ENCODE measurements at regions not wholly inside any gene's neighbourhood (a gene's known extent, or its start where the extent isn't known, plus 50 kb on each side); places are given as distances from the start of the nearest gene placed in this dataset.

- Histone ChIP-seq H3K27me3 (ENCODE audit: insufficient read depth) (no peaks in the 10 kb centered on the region), H3K9ac (no peak overlapping the region), H4K20me1 (ENCODE audit: insufficient read depth) (no peaks in the 10 kb centered on the region), H3K4me3 (ENCODE audit: low read depth in 2 of 2, low read length in 1 of 2) (no peak overlapping the region), H3F3A (replicated peaks; ENCODE audit: insufficient read depth) (no peaks in the 10 kb centered on the region), H3K4me1 (ENCODE audit: control insufficient read depth in 1 of 2, insufficient read depth in 2 of 2, low read depth in 1 of 2, low read length in 1 of 2) (peaks cover 0 to 3% of the 10 kb centered on the region in 2 experiments; a peak in 1 of 4 replicates), H3K79me2 (ENCODE audit: insufficient read depth) (no peaks in the 10 kb centered on the region), H3K9me2 (no peaks in the 10 kb centered on the region), H3K36me3 (replicated peaks in 1 of 2; ENCODE audit: control insufficient read depth in 1 of 2, insufficient read depth in 2 of 2, low read length in 1 of 2) (no peaks in the 10 kb centered on the region), H2AFZ (ENCODE audit: low read depth) (no peak overlapping the region), H3K27ac (ENCODE audit: low read depth in 2 of 2, low read length in 1 of 2) (no peak overlapping the region), H3K9me3 (no peaks in the 10 kb centered on the region), H3K4me2 (no peak overlapping the region)
- ChIA-PET POLR2A (no interaction called here), CTCF (no interaction called here)
- TF ChIP-seq CHD2 (IDR thresholded peaks at IDR 0.05; ENCODE audit: low read length, partially characterized antibody) (no peak), NRF1 (IDR thresholded peaks at IDR 0.05; ENCODE audit: low read depth, low read length) (no peak)
- TF ChIP-seq, protein P1, sequence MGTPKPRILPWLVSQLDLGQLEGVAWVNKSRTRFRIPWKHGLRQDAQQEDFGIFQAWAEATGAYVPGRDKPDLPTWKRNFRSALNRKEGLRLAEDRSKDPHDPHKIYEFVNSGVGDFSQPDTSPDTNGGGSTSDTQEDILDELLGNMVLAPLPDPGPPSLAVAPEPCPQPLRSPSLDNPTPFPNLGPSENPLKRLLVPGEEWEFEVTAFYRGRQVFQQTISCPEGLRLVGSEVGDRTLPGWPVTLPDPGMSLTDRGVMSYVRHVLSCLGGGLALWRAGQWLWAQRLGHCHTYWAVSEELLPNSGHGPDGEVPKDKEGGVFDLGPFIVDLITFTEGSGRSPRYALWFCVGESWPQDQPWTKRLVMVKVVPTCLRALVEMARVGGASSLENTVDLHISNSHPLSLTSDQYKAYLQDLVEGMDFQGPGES (IDR thresholded peaks at IDR 0.05; ENCODE audit: low read depth, low read length) = no peak
- DNase-seq = no peak
- WGBS (ENCODE audit: low lambda C conversion rate) = 20% methylated on average over 1 of the region's 1 CpG
Measured at GRCh38 chr15:93848490-93848889, 382.9 kb upstream of the MCTP2 start.

GRCh38 chr15:93848076-93848475, 383.3 kb upstream of the MCTP2 start:
- CTCF ChIA-PET = no interaction called here
- Histone ChIP-seq H3K27me3 (ENCODE audit: insufficient read depth) (no peaks in the 10 kb centered on the region), H3K4me3 (ENCODE audit: low read depth in 2 of 2, low read length in 1 of 2) (no peak overlapping the region), H3K79me2 (ENCODE audit: insufficient read depth) (no peaks in the 10 kb centered on the region), H4K20me1 (ENCODE audit: insufficient read depth) (no peaks in the 10 kb centered on the region), H3F3A (replicated peaks; ENCODE audit: insufficient read depth) (no peaks in the 10 kb centered on the region), H3K4me1 (ENCODE audit: control insufficient read depth in 1 of 2, insufficient read depth in 2 of 2, low read depth in 1 of 2, low read length in 1 of 2) (peaks cover 0 to 3% of the 10 kb centered on the region in 2 experiments; a peak in 1 of 4 replicates), H3K27ac (ENCODE audit: low read depth in 2 of 2, low read length in 1 of 2) (no peak overlapping the region), H2AFZ (ENCODE audit: low read depth) (no peak overlapping the region), H3K9me3 (no peaks in the 10 kb centered on the region), H3K9me2 (no peaks in the 10 kb centered on the region), H3K4me2 (no peak overlapping the region), H3K9ac (no peak overlapping the region), H3K36me3 (replicated peaks in 1 of 2; ENCODE audit: control insufficient read depth in 1 of 2, insufficient read depth in 2 of 2, low read length in 1 of 2) (no peaks in the 10 kb centered on the region)
- TF ChIP-seq TEAD4 (IDR thresholded peaks at IDR 0.05; ENCODE audit: borderline replicate concordance, insufficient read depth) (no peak), JUND (IDR thresholded peaks at IDR 0.05) (no peak), PBX3 (IDR thresholded peaks at IDR 0.05) (no peak), CHD2 (IDR thresholded peaks at IDR 0.05; ENCODE audit: low read length, partially characterized antibody) (no peak), FOXJ3 (CRISPR knock-in tag; IDR thresholded peaks at IDR 0.05) (no peak), RAD21 (IDR thresholded peaks at IDR 0.05; ENCODE audit: low read length) (no peak), NRF1 (IDR thresholded peaks at IDR 0.05; ENCODE audit: low read depth, low read length) (no peak), EP300 (IDR thresholded peaks at IDR 0.05; ENCODE audit: borderline replicate concordance in 1 of 2, low read depth in 1 of 2, low read length in 1 of 2) (no peak), NFIC (IDR thresholded peaks at IDR 0.05; ENCODE audit: borderline replicate concordance) (no peak), SIN3A (IDR thresholded peaks at IDR 0.05; ENCODE audit: borderline replicate concordance, low read depth, low read length) (no peak), MXI1 (IDR thresholded peaks at IDR 0.05; ENCODE audit: low read depth, low read length) (no peak)
- 26% methylated on average over 3 of the region's 3 CpGs for WGBS (ENCODE audit: low lambda C conversion rate)
- no peak for DNase-seq
- POLR2A ChIA-PET = no interaction called here

All from SK-N-SH (cell line).